ENCODE measurements at regions not wholly inside any gene's neighbourhood (a gene's known extent, or its start where the extent isn't known, plus 50 kb on each side); places are given as distances from the start of the nearest gene placed in this dataset.
"Not testable (repeated sequence)": the region's sequence is repeated elsewhere in the genome, so short reads cannot be mapped to it uniquely, and the experiment has no call there.

- peak; percentile 14 for DNase-seq
Observed at GRCh38 chr6:106743612-106744011, 114.2 kb downstream of the QRSL1 start.

DNA sequence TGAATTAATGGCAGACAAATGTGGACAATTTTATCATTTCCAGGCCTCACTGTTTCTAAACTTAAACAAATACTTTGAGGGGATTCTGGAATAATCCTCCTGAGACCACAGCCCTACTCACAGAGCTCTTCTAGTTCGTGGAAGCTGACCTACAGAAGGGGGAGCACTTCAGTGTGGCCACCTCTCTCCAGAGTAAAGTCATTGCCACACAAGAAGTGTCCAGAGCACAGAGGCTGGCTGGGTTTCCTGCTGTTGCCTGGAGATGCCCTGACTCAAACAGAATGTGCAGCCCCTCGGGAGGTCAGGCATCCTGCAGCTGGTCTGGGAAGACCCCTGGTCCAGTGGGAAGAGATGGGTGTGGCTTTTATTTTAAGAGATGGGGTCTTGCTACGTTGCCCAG, 110.9 kb downstream of the QRSL1 start:
- no peak for DNase-seq

DNA sequence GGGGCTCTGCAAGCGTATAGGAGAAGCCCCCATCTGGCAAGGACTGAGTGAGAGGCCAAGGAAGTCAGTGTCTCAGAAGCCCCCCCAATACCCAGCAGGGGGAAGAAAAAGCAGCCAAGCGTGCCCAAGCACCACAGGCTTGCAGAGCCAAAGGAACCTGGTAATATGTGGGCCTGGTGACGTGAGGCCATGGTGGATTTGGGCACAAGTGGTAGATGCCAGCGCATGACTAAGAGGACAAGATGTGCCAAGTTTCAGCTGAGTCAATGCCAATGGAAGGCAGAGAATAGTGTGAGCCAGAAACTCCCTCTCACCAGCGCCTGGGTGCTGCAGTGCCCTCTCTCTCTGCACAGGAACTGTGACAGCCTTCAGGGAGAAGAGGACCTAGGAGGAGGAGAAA, 110.0 kb downstream of the QRSL1 start:
- no peak for DNase-seq

DNA sequence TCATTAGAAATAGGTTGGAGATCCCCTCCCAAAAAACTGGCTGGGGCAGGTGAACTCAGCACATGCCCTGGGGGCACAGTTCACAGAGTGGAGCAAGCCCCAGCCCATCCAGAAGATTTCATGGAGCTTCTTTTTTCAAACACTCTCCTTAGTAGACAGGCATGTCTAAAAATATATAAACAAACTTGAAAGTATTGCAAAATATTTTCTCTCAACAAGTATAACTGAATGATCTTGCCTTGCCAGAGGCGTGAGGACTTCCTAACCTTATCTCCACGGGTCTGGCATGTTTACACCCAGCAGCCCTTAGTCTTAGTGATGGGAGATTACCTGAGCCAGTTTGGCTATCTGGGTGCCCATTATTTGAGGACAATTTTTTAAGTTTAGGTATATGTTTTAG, 107.1 kb downstream of the QRSL1 start:
- no peak for DNase-seq

DNA sequence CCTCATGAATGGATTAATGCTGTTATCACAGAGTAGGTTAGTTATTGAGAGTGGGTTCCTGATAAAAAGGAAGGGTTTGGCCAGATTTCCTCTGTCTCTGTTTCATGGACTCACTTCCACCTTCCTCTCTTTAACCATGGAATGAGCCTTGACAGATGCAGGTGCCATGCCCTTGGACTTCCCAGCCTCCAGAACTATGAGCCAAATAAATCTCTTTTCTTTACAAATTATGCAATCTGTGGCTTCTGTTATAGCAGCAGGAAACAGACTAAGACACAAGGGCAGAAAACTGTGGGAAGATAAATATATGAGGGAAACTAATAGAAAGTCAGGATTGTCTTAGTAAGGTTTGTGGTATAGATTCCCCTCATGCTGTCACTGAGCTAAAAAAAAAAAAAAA, 106.5 kb downstream of the QRSL1 start:
- no peak for DNase-seq

GRCh38 chr6:106735136-106735633, 105.8 kb downstream of the QRSL1 start:
- no peak for DNase-seq

DNA sequence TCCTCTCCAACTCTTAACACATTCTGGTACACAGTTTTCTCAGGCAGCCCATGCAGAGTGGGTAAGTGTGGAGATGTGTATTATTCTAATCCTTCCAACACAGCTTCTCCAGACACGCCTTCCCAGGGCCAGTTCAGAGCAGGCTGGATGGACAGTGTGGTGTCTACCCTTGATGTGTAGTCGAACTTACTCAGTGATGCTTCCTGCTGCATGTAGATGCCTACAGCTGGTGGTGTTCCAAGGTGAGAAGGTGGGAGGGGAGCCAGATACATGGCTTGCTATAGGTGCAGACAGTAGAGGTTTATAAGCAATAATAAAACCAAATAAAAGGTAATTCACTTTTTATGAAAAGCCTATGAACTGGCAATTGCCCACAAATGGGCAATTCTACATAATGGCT, 104.0 kb downstream of the QRSL1 start:
- DNase-seq, result no peak

- DNase-seq, result no peak
Observed at GRCh38 chr6:106732376-106732940, 103.1 kb downstream of the QRSL1 start.

GRCh38 chr6:106731843-106732160, 102.4 kb downstream of the QRSL1 start:
- DNase-seq, result no peak

- DNase-seq, result no peak
Observed at GRCh38 chr6:106731144-106731842, 101.9 kb downstream of the QRSL1 start.

- no peak for DNase-seq
Observed at GRCh38 chr6:106730718-106731117, 101.3 kb downstream of the QRSL1 start.

GRCh38 chr6:106730264-106730663, 100.9 kb downstream of the QRSL1 start:
- no peak for DNase-seq

DNA sequence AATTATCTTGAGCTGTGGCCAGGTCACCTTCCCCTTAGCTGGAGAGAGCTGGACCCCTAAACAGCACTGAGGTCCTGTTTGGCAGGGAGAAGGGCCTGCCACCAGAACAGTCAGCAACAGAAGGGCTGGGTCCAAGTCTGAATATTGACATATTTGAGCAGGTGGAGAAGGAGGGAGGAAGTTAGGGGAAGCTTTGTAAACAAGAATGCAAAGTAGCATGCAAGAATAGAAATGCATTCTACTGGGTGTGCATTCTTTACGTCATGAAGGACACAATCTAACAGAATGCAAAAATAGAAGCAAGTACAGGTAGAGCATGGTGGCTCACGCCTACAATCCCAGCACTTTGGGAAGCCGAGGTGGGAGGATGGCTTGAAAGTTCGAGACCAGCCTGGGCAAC, 100.5 kb downstream of the QRSL1 start:
- DNase-seq, result no peak

DNA sequence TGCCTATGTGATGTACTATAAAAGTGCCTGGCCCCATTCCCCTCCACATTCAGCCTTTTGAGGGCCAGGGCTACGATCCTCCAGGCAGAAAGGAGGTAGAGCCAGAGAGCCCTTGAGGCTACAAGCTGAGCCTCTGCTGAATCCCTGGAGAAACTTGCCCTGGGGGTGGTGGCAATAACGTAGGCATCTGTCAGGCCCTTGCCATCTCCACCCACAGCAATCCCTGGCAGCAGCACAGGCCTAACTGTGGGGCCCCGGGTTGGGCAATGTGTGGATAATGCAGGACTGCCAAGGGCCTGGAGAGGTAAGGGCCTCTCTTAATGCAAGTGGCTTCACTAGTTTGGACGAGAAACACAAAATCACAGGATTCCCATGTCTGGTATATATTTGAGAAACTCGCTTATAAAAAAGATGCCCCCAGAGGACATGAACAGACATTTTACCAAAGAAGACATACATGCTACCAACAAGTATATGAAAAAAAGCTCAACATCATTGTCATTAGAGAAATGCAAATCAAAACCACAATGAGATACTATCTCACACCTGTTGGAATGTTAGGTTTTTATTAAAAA, 99.0 kb downstream of the QRSL1 start:
- no peak for DNase-seq

GRCh38 chr6:106727480-106728149, 98.2 kb downstream of the QRSL1 start:
- no peak for DNase-seq

GRCh38 chr6:106724848-106725247, 95.5 kb downstream of the QRSL1 start:
- DNase-seq, result no peak

- DNase-seq, result no peak
Observed at GRCh38 chr6:106724337-106724736, 95.0 kb downstream of the QRSL1 start.

- not testable (repeated sequence) for DNase-seq
Observed at GRCh38 chr6:106723419-106723818, 94.0 kb downstream of the QRSL1 start.

DNA sequence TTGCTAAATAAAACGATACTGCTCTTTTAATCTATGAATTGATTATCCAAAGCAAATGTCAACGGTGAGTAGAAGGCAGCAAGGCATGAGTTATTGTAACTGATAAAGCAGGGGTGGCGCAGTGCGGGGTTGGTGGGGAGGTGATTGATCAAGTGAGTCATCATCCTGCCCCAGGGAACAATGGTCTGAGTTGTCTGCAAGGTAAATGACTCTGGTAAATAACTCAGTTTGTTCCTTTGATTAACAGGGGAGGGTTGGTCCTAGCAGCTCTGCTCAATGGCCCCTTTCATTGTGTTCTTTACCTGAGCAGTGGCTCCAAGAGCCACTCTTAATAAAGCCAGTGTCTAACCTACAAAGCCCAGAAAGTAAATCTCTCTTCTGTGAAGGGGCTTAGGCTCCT, 91.8 kb downstream of the QRSL1 start:
- DNase-seq, result not testable (repeated sequence)
